GM18520 (cell line): ENCODE measurements at regions not wholly inside any gene's neighbourhood (a gene's known extent, or its start where the extent isn't known, plus 50 kb on each side); places are given as distances from the start of the nearest gene placed in this dataset.
A peak's percentile ranks its signal among the peaks of the same experiment; 100 is the strongest.

Experiments
- ATAC-seq: cut with Tn5 transposase; IDR thresholded peaks from one replicate; pipeline ENCODE4 v1.9.1; 2021; ENCODE audit not compliant: unreplicated experiment

DNA sequence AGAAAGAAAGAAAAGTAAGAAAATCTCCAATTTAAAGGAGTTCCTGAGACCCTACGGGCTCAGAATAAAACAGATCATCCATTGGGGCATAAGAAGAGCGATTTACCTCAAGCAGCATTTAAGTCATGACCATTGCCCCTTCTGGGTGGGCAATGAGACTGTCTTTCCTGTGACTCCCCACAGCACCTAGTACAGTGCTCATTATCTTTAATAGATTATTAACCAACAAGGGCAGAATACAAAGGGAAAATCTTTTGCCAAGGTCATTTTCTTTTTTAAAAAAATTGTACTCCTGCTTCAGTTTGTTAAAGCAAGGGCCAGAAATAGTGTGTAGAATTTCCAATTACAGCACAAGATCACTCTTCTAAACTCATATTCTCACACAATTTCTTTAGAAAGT, 443.3 kb upstream of the AGTR1 start:
- no peak for ATAC-seq

DNA sequence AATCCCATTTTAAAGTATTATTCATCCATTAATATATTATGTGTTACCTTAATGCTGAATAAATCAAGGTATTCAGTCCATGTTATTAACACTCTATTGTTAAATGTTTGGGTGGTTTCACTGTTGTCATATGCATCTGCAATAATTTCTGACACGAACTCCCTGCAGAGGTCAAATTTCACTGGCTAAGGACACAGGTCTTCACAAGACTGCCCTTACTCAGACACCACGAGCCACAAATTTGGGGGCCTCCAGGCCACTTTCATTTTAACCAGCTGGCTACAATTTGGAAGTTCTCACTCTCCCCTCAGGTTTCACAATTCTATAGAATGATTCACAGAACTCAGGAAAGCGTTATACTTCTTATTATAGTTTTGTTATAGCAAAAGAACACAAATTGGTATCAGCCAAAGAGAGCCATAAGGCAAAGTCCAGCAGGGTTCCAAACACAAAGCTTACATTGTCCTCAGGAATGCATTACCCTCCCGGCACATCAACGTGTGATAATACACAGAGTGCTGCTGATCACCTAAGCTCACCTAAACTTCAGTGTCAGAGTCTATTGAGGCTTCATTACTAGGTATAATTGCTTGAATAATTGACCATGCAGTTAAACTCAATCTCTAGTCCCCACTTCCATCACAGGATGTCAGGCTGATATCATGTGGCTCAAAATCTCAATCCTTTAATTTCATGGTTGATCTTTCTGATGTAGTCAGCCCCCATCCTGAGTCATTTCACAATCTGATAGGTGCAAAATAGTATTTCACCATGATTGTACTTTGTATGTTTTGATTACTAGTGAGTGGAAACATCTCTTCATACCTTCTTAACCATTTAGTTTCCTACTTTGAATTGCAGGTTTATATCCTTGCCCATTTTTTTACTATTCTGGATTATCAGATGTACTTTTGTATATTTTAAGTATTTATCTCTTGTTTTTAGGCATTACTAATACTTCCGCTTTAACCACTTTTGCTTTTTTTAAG, 441.4 kb upstream of the AGTR1 start:
- ATAC-seq = no peak

DNA sequence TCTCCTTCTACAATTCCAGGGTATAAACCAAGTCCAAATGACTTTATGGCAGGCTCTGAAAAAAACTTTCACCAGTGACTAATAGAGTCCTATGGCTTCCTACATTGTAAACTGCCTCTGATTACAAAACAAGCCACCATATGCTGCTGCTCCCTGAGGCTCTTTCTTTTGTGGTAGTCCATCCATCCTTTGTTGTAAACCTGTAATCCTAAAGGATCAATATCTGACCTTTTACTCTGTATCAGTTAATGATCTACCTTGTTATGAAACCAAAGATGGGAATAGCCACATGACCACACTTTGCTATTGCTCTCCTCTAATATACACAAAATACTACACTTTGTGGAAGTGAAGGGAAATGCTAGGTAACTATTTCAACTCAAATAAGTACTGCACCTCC, 434.7 kb upstream of the AGTR1 start:
- ATAC-seq = no peak

DNA sequence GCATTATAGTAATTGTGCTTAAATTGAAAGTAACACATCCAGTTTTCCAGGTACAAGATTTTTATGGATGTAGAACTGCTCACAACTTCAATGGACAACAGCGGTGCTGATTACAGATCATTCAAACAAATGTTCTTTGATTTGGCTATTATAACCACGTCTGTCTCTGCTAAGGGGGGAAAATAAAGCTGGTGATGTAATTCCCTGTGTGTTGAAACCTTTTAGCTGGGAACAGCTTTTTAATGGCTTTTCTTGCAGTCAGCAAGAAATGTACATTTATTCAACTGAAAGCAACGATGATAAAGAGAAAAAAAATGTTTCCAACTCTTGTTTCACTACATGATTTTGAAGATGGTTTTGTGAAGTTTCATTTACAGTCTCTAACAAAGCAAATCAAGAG, 431.9 kb upstream of the AGTR1 start:
- ATAC-seq = no peak

DNA sequence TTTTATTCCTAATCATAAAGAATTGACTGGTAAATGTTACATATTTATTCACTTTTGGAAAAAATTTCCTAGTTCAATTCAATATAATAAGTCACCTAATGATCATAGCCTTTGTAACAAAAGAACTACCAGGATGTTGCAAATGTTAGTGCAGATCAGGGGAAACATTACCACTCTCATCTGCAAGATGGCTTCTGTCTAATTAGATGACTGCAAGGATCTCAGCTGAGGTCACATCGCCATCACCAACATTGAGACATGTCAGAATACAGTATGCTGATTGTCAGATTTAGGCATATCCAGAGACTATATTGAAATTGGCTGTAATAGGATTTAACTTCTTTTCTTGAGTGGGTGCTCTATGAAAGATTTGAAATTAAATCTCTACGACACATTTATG, 431.4 kb upstream of the AGTR1 start:
- ATAC-seq = no peak

DNA sequence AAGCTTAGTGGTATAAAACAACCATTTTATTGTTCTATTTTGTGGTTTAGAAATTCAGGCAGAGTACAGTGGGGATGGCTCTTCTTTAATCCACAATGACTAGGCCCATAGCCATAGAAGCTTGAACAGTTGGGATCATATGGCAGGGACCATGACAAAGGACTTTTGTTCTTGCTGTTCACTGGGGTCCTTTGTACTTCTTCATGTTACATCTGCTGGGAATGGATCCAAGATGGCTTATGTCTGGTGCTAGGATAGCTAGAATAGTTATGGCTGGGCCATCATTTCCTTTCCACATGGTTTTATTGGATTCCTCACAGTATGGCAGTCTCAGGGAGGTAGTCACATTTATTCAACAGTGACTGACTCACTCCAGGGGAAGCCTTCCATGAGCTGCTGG, 427.9 kb upstream of the AGTR1 start:
- no peak for ATAC-seq

DNA sequence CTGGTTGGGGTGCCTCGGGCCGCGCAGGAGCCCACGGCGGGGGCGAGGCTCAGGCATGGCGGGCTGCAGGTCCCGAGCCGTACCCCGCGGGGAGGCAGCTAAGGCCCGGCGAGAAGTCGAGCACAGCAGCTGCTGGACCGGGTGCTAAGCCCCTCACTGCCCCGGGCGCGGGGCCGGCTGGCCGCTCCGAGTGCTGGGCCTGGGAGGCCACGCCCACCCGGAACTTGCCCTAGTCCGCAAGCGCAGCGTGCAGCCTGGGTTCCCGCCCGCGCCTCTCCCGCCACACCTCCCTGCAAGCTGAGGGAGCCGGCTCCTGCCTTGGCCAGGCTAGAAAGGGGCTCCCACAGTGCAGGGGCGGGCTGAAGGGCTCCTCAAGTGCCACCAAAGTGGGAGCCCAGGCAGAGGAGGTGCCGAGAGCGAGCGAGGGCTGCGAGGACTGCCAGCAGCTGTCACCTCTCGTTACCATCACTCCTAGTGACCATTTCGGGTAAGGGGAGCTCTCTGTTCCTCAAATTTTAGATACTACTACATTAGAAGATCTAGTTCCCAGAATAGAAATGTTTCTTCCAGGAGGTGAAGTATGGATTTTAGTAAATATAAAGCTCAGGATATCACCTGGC, 417.0 kb upstream of the AGTR1 start:
- ATAC-seq = no peak

DNA sequence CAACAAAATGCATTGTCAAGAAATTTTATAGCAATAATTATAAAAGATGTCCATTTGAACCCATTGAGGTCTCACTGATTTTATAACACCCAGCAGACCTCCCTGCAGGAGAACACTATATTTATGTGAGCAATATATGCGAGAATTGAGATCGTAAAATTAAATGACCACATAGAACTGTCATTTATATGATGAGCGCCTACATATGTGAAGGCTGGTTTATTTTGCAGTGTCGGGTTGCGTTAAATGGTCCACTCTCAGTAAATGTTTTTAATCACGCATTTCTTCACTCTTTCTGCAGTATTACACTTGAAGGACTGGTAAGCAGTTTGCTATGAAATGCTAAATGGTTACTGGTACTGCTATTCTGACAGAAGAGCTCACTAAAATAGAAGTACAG, 408.5 kb upstream of the AGTR1 start:
- ATAC-seq = no peak

DNA sequence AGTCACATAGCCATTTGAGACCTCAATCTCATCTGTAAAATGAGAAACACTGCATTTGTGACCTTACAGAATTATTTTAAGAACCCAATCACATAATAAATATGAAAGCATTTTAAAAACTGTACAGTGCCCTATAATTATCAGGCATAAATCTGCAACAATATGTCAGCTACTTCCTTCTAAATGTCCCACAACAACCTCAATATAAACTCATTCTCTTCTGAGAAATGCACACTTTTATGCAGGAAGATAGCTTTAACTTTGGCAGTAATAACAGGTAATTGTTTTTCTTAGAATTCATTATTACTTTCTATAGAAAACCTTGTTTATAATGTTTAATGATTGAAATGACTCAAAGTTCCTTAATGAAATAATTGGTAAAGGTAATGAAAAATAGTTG, 400.7 kb upstream of the AGTR1 start:
- no peak for ATAC-seq

DNA sequence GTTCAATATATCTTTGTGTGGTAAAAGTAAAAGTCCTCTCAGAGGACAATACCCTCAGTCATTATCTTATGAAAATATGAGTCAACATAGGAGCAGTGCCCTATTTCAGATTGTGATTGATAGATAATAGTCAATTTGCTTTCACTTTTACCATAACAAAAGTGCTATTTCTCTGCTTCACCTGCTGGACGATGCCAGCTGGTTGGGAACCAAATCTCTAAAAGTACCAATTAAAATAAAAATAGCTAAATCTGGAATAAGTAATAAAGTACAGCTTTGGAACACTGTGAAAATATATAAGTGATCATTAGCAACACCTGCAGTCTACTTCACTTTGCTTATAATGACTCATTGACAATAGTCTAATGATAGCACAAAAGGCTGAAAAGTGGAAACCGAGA, 390.3 kb upstream of the AGTR1 start:
- peak; percentile 73 for ATAC-seq

DNA sequence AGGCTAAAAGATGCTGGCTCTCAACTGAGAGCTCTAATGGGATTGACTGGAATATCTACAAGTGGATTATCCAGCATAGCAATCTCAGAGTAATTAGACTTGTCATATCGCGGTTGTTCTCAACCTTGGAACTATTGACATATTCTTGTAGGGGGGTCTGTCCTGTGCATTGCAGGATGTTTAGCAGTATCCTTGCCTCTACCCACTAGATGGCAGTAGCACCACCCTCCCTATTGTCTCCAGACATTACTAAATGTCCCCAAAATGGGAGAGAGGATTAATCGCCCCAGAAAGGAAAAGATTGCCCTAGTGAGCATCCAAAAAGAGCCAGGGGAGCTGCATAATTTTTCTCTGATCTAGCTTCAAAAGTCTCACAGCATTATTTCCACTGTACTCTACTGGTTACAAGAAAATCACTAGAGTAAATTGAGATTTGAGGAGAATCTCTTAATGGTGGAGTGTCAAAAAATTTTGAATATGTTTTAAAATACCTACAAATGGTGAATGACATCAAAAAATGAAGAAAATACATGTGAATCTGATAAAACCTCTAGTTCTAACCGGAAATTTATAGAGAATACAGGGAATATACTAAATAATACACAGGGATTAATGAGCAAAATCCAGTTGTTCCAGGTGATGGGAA, 388.2 kb upstream of the AGTR1 start:
- peak; percentile 71 for ATAC-seq

DNA sequence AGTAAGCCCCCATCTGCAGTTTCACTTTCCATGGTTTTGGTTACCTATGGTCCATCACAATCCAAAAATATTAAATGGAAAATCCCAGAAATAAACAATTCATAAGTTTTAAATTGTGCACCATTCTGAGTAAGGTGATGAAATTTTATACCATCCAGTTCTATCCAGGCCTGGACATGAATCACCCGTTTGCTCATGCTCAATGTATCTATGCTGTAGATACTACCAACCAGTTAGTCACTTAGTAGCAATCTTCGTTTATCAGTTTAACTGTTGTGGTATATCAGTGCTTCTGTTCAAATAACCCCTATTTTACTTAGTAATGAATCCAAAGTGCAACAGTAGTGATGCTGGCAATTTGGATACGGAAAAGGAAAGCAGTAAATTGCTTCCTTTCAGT, 381.9 kb upstream of the AGTR1 start:
- no peak for ATAC-seq

DNA sequence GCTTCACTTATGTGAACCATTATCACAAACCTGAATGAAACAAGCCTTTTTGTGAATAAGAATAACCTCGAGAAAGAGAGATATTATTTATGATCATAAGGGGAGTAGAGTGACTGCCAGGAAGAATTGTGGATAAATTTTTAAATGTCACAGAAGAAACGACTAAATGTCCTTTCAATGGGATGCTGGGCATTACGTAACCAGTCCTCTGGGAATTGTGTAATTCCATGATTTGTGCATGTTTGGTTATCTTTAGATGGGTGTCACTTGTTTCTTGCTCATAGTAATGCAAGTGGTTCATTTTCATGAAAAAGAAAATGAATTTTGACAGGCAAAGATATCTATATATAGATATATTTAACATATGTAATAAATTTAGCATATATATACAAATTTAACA, 379.5 kb upstream of the AGTR1 start:
- ATAC-seq = no peak

DNA sequence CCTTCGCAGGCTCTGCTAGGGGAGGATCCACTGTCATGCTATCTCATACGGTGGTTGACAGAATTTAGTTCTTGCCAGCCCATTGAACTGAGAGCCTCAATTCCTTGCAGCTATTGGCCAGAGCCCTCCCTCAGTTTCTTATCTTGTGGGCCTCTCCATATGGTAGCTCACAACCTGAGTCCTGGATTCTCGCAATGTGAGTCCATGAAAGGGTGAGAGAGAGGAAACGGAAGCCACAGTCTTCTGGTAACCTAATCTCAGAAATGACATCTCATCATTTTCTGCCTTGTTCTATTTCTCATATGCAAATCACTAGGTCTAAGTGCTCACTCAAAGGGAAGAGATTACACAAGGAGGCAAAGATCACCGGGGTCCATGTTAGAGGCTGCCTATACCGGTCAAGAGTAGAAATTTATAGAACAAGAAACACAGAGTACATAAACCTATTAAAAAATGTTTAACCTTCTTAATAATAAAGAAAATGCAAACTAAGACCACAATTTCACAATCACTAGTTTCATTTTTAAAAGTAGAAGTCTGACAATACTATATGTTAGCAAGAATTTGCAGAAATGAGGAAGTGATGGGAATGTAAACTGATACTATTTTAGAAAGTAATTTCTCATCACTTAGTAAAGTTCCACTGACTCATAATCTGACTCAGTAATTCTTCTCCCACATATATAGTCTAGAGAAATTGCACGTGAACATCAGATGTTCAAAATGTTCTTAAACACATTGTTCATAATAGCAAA, 378.4 kb upstream of the AGTR1 start:
- peak; percentile 86 for ATAC-seq

DNA sequence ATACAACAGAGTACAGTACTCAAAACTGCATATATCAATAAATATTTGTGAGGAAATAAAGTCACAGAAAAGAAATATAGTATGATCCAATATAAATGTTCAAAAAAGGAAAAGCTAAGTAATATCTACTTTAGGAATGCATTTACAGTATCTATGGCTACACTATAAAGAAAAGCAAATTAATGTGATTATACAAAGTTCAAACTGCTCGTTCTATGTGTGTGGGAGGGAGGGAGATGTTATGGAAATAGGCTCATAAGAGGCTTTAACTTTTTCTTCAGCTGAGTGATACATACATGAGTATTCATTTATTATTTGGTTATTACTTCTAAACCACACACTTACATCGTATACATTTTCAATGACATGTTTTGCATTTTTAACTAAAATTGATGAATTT, 377.7 kb upstream of the AGTR1 start:
- ATAC-seq = no peak

DNA sequence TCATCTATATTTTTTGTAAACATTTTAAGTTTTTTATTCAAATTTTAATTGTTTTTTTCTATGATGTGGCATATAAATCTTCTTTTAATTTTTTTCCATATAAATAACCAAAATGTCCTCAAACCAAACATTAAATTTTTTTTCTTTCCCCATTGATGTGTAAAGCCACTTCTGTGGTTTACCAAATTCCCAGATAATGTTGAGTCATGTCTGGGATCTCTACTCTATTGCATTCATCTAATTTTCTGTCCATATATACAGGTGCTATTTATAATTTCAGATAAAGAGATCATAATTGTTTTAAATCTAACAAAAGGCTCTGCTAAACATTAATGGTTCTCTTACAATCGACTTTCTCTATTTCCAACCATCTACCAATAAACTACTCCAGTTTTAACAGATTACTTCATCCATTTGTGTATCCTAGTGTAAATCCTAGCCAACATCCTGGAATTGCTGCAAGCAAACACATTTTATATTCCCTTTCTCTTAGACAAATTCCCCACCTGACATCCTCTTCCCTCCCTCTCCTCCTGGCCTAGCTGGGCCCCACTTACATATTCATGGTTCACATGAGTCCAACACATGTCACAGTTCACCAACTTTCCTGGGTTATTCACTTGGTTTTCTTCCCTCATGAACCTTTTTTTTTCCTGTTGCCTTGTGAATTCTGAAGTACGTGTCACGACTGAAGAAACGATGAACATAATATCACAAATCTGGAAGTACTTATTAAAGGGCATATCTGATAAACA, 368.0 kb upstream of the AGTR1 start:
- ATAC-seq = no peak

DNA sequence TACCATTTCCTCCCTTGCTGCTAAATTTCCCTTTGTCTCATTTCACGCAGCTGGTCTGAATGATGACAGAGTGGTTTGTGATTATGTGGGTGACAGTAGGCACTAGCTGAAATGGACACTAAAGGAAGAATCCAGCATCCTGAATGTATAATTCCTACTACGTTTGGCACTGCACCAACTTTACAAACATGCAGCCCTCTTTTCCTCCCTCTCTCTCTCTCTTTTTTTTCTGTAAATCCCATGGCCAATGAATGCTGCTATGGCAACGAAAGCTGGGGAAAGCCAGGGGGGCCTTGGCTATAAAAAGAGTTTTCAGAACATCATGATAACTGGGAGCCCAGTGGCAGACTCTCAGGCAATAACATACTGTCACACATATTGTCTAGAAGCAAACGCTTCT, 367.2 kb upstream of the AGTR1 start:
- ATAC-seq = no peak

DNA sequence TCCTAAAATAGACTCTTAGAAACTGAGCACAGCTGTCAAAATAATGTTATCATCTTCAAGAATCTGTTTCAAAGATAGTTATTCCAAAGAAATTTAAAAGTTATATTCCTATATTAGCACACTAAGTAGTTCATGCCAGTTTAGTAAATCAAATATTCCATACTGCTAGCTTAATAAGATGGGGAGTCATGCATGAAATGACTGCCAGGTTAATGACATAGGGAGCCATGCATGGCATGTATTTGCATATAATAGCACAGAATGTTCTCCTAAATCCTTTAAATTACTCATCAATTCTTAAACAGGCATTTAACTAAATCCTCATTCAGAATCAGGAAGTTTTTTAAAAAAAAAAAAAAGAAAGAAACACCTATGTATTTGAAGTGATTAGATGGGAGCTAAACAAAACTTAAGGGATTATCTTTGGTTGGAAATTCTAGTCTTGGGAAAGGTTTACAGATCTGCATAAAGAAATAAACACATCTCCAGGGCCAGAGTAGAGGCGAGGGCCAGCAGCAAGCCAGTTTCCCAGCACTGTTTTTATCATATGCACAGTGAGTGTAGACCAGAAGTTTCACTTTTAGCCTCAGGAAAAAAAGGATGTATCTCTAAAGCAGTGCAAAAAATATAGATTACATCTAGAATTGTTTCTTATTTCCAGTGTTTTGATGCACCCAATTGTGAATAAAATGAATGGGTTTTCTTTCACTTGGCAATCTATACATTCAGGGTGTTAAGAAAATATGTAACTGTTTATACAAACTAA, 366.4 kb upstream of the AGTR1 start:
- ATAC-seq = no peak

DNA sequence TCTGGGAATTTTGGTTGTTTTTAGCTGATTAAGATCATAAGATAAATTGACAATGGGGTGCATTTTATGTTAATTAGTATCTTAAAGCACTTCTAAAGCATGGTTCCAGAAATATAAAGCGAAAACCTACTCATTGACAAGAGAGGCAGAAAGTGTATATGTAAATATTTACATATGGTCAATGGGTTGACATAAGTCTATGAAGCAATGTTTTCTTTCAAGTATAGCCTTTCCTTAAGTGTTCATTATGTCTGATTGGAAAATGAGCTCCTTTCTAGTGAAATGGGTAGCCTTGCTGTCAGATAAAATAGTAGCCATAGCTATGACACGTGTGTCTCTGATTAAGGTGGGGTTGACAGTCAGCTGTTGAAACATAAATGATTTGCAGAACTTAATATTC, 365.2 kb upstream of the AGTR1 start:
- ATAC-seq = no peak

DNA sequence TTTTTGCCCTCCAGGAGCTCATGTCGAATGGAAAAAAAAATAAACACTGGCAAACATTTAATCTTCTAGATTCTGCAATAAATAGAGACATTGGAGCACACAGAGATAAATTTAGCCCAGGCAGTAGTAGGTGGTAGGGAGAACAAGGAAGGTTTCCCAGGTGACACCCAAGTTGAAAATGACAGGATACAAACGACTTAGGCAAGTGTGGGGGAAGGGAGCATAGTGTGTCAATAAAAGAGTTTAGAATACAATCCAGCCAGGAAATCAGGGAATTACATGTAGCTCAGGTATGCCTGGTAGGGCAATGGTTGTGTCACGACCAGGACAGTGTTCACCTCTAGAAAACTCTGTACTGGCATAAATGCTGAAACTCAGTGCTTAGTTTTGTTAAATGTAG, 364.6 kb upstream of the AGTR1 start:
- ATAC-seq = no peak
